DOHH2 (cell line): ENCODE measurements at regions not wholly inside any gene's neighbourhood (a gene's known extent, or its start where the extent isn't known, plus 50 kb on each side); places are given as distances from the start of the nearest gene placed in this dataset.

Experiments
- EZH2phosphoT487 ChIP-seq: fragments of 200-600 bp; sonication (generic); IDR thresholded peaks from 2 replicates; pipeline ENCODE4 v1.6.1; 2017; ENCODE audit warnings: borderline replicate concordance, mild to moderate bottlenecking, antibody characterized with exemption, low read length, moderate library complexity, mixed read lengths
- TF ChIP-seq, protein P1 (sequence below): fragments of 200-600 bp; sonication (generic); IDR thresholded peaks from one replicate; pipeline ENCODE4 v1.5.1; 2014; ENCODE audit warnings: antibody characterized with exemption, mild to moderate bottlenecking, low read depth, low read length; ENCODE audit not compliant: poor library complexity, severe bottlenecking

DNA sequence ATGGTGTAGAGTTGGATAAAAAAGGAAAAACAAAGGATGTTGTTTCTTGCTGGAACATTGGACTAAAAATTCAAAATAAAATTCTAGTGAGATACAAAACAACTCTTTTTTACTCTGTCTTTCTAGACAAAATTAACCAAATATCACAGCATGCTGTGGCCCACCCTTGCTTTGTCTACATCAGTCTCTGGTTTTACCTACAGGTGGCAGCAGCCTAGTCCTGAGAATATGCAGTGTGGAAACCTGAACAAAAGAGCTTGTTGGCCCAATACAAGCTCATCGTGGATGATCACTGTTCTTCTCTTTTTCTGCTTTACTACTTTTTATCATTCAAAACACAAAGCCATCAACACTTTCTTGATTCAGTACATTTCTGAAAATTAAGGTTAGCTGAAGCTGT is 210.4 kb downstream of the CDH19 start:
- TF ChIP-seq, protein P1, sequence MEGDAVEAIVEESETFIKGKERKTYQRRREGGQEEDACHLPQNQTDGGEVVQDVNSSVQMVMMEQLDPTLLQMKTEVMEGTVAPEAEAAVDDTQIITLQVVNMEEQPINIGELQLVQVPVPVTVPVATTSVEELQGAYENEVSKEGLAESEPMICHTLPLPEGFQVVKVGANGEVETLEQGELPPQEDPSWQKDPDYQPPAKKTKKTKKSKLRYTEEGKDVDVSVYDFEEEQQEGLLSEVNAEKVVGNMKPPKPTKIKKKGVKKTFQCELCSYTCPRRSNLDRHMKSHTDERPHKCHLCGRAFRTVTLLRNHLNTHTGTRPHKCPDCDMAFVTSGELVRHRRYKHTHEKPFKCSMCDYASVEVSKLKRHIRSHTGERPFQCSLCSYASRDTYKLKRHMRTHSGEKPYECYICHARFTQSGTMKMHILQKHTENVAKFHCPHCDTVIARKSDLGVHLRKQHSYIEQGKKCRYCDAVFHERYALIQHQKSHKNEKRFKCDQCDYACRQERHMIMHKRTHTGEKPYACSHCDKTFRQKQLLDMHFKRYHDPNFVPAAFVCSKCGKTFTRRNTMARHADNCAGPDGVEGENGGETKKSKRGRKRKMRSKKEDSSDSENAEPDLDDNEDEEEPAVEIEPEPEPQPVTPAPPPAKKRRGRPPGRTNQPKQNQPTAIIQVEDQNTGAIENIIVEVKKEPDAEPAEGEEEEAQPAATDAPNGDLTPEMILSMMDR, result no peak
- TF ChIP-seq EZH2phosphoT487, result no peak
